ENCODE measurements at regions not wholly inside any gene's neighbourhood (a gene's known extent, or its start where the extent isn't known, plus 50 kb on each side); places are given as distances from the start of the nearest gene placed in this dataset.

DNA sequence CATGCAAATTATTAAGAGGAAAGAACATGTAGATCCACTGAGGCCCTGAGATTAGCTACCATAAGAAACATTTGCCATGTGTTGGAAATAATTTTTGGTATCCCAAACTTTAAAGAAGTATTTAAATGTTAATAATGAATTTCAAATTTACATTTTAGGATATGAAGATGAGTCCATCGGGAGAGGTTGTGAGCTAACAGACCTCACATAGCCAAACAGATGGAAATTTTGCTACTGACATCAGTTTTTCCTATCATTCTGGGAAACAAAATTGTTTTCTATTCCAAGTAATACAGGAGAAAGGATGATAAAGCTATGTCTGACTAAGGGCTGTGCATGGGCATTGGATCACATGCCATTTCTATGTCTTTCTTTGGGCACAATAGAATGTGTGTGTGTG is 809.6 kb downstream of the TENT5A start:
- Histone ChIP-seq H3K4me1 (ENCODE audit: control insufficient read depth, insufficient read depth, low read length) (no peaks in the 10 kb centered on the region), H3K27ac (ENCODE audit: insufficient read depth, low read depth, low read length, poor library complexity, severe bottlenecking) (no peak overlapping the region), H3K4me3 (ENCODE audit: insufficient read depth, low read depth, low read length) (no peak overlapping the region), H3K9me3 (ENCODE audit: control insufficient read depth, low read length) (no peaks in the 10 kb centered on the region), H3K27me3 (ENCODE audit: control insufficient read depth, insufficient read depth, low read length, poor library complexity, severe bottlenecking) (no peaks in the 10 kb centered on the region), H3K36me3 (ENCODE audit: control insufficient read depth, insufficient read depth, low read length) (no peaks in the 10 kb centered on the region)
- WGBS, 2 experiments, result 100% methylated on average over 1 of the region's 1 CpG

DNA sequence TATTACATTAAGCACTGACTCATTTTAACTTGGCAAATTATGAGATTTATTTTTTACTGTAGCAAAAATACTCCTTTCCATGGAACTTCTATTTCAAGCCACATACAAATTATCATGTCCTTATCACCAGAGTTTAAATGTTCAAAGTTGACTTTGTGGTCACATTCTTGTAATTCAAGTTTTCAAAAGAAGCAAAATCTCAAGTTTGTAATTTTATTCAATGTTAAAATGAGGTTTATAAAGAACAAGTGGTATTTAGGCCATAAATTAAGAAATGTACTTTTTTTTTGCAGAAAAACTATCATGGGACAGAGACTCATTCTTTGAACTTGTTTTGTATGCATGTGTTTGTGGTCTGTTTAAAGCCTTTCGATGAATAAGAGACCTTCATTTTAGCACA is 811.5 kb downstream of the TENT5A start:
- Histone ChIP-seq H3K4me3 (ENCODE audit: insufficient read depth, low read depth, low read length) (no peak overlapping the region), H3K36me3 (ENCODE audit: control insufficient read depth, insufficient read depth, low read length) (no peaks in the 10 kb centered on the region), H3K4me1 (ENCODE audit: control insufficient read depth, insufficient read depth, low read length) (no peaks in the 10 kb centered on the region), H3K9me3 (ENCODE audit: control insufficient read depth, low read length) (no peaks in the 10 kb centered on the region), H3K27ac (ENCODE audit: insufficient read depth, low read depth, low read length, poor library complexity, severe bottlenecking) (no peak overlapping the region), H3K27me3 (ENCODE audit: control insufficient read depth, insufficient read depth, low read length, poor library complexity, severe bottlenecking) (no peaks in the 10 kb centered on the region)
- 100% methylated on average over 1 of the region's 1 CpG; no CpG with 5 or more reads in 1 of the 2 experiments for WGBS, 2 experiments

DNA sequence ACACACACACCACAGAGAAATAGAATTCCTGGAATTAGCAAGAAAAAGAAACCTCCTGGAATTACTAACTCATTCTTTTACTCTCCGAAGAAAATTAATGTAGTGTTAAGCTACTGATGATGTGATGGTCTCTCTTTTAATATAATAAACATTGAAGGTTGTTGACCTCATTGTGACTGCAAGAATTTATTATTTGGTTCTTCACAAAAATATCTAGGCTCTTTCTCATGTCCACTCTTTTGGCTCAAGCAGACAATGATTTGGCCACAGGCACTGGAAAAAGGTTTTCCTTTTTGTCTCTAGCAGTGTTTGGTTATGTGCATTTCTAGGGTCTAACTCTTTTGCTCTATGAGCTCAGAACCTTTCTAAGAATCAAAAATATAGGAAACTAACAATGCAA is 811.9 kb downstream of the TENT5A start:
- Histone ChIP-seq H3K36me3 (ENCODE audit: control insufficient read depth, insufficient read depth, low read length) (no peaks in the 10 kb centered on the region), H3K4me1 (ENCODE audit: control insufficient read depth, insufficient read depth, low read length) (no peaks in the 10 kb centered on the region), H3K4me3 (ENCODE audit: insufficient read depth, low read depth, low read length) (no peak overlapping the region), H3K27ac (ENCODE audit: insufficient read depth, low read depth, low read length, poor library complexity, severe bottlenecking) (no peak overlapping the region), H3K27me3 (ENCODE audit: control insufficient read depth, insufficient read depth, low read length, poor library complexity, severe bottlenecking) (no peaks in the 10 kb centered on the region), H3K9me3 (ENCODE audit: control insufficient read depth, low read length) (no peaks in the 10 kb centered on the region)
- 57% methylated on average over 1 of the region's 1 CpG; no CpG with 5 or more reads in 1 of the 2 experiments for WGBS, 2 experiments

DNA sequence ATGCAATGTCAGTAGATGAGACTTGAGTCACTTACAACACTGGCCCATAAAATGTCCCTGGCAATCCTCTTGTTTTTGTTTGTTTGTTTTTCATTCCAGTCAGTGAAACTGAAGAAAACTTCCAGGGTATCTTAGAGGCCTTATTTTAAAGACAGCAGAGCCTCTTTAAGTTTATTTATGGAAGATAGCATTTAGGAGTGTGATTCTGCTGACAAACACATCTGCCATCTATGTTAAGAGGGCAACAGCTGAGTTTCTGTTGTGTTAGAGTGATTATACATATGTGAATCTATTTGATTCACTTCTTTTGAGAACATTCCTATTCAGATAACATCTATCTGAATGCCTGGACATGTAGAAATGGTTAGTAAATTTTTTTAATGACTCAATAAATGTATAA is 812.6 kb downstream of the TENT5A start:
- Histone ChIP-seq H3K27ac (ENCODE audit: insufficient read depth, low read depth, low read length, poor library complexity, severe bottlenecking) (no peak overlapping the region), H3K4me1 (ENCODE audit: control insufficient read depth, insufficient read depth, low read length) (no peaks in the 10 kb centered on the region)

DNA sequence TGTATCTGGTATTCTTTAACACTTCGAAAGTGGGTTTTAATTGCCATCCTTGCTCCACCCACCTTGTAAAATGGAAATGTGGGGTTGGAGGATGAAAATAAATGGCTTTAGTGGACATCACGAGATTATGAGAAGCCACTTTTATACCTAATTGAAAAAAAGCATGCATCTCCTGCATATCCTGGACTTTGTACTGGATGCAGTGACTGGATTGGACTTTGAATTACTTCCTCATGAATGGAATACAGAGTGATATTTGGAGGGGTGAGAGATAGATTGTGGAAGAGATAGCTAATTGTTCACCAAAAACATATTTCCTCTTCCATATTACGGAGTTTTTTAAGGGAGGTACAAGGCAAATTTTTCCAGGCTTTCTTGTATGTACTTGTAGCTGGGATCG is 813.0 kb downstream of the TENT5A start:
- no peaks in the 10 kb centered on the region for H3K36me3 ChIP-seq (ENCODE audit: control insufficient read depth, insufficient read depth, low read length)
- H3K9me3 ChIP-seq (ENCODE audit: control insufficient read depth, low read length), result no peaks in the 10 kb centered on the region
- H3K27me3 ChIP-seq (ENCODE audit: control insufficient read depth, insufficient read depth, low read length, poor library complexity, severe bottlenecking), result no peaks in the 10 kb centered on the region
- WGBS, 2 experiments, result 95 to 97% methylated on average over 3 to 4 of the region's 4 CpGs
- no peak overlapping the region for H3K27ac ChIP-seq (ENCODE audit: insufficient read depth, low read depth, low read length, poor library complexity, severe bottlenecking)
- H3K4me1 ChIP-seq (ENCODE audit: control insufficient read depth, insufficient read depth, low read length), result no peaks in the 10 kb centered on the region
- no peak overlapping the region for H3K4me3 ChIP-seq (ENCODE audit: insufficient read depth, low read depth, low read length)

More for the DNA sequence above, 812.6 kb downstream of the TENT5A start:
- Histone ChIP-seq H3K9me3 (ENCODE audit: control insufficient read depth, low read length) (no peaks in the 10 kb centered on the region), H3K27me3 (ENCODE audit: control insufficient read depth, insufficient read depth, low read length, poor library complexity, severe bottlenecking) (no peaks in the 10 kb centered on the region), H3K36me3 (ENCODE audit: control insufficient read depth, insufficient read depth, low read length) (no peaks in the 10 kb centered on the region), H3K4me3 (ENCODE audit: insufficient read depth, low read depth, low read length) (no peak overlapping the region)

DNA sequence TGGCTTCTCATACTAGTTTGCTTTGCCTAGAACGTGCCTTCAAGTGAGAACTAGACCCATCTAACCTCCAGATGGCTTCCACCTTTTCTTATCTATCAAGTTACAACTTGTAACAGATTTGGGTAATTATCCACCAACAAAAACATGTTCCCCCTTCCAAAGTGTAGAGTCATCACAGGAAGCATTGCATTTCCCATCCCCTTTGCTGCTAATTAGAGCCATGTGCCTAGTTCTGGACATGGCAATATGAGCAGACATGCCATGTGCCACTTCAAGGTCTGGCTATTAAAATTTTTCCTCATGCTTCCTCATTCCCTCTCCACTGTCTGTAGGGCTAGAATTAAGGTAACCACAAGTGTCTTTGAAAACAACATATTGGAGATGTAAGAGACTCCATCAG is 814.4 kb downstream of the TENT5A start:
- no peaks in the 10 kb centered on the region for H3K4me1 ChIP-seq (ENCODE audit: control insufficient read depth, insufficient read depth, low read length)
- H3K4me3 ChIP-seq (ENCODE audit: insufficient read depth, low read depth, low read length), result no peak overlapping the region
- H3K27me3 ChIP-seq (ENCODE audit: control insufficient read depth, insufficient read depth, low read length, poor library complexity, severe bottlenecking), result no peaks in the 10 kb centered on the region
- no peaks in the 10 kb centered on the region for H3K36me3 ChIP-seq (ENCODE audit: control insufficient read depth, insufficient read depth, low read length)
- H3K27ac ChIP-seq (ENCODE audit: insufficient read depth, low read depth, low read length, poor library complexity, severe bottlenecking), result no peak overlapping the region
- H3K9me3 ChIP-seq (ENCODE audit: control insufficient read depth, low read length), result no peaks in the 10 kb centered on the region
- WGBS, 2 experiments, result 91 to 93% methylated on average over 1 of the region's 1 CpG

DNA sequence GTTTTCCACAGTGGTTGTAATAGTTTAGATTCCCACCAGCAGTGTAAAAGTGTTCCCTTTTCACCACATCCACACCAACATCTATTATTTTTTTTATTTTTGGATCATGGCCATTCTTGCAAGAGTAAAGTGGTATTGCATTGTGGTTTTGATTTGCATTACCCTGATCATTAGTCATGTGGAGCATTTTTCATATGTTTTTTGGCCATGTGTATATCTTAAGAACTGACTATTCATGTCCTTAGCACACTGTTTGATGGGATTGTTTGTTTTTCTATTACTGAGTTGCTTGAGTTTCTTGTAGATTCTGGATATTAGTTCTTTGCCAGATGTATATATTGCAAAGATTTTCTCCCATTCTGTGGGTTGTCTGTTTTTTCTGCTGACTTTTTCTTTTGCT is 820.1 kb downstream of the TENT5A start:
- Histone ChIP-seq H3K9me3 (ENCODE audit: control insufficient read depth, low read length) (no peaks in the 10 kb centered on the region), H3K4me3 (ENCODE audit: insufficient read depth, low read depth, low read length) (no peak overlapping the region), H3K4me1 (ENCODE audit: control insufficient read depth, insufficient read depth, low read length) (no peaks in the 10 kb centered on the region), H3K36me3 (ENCODE audit: control insufficient read depth, insufficient read depth, low read length) (no peaks in the 10 kb centered on the region), H3K27me3 (ENCODE audit: control insufficient read depth, insufficient read depth, low read length, poor library complexity, severe bottlenecking) (no peaks in the 10 kb centered on the region), H3K27ac (ENCODE audit: insufficient read depth, low read depth, low read length, poor library complexity, severe bottlenecking) (no peak overlapping the region)

DNA sequence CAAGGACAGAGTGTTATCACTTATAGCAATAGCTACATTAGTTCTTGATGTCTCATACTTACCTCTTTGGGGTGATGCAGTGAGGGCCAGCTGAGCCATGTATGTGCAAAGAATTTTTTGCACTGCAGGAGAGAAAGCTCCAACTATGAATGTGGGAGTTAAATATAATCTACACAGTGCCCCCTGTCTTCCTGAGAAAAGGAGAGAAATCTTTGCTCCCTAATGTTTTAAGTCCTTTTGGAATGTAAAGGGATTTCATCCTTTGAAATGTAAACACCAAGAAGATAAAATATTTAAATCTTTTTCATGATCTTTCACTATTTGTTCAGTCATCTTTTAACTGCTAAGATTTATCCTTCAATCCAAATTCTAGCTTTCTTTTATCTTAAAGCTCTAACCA is 822.1 kb downstream of the TENT5A start:
- no peaks in the 10 kb centered on the region for H3K9me3 ChIP-seq (ENCODE audit: control insufficient read depth, low read length)
- no peak overlapping the region for H3K27ac ChIP-seq (ENCODE audit: insufficient read depth, low read depth, low read length, poor library complexity, severe bottlenecking)
- H3K27me3 ChIP-seq (ENCODE audit: control insufficient read depth, insufficient read depth, low read length, poor library complexity, severe bottlenecking), result no peaks in the 10 kb centered on the region

DNA sequence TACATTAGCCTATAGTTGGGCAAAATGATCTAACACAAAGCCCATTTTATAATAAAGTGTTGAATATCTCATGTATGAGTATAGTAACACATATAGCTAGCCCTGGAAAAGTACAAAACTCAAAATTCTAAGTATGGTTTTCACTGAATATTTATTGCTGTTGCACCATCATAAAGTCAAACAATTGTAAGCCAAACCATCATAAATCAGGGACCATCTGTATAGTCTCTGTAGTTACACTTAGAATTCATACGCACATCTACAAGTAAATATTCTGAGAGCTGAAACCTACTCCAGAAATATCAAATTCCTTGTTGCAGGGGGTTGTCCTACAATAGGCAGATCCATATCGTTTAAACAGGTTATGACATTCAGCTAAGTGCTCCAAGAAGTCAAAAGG is 817.3 kb downstream of the BCKDHB start:
- WGBS, 2 experiments, result 91 to 97% methylated on average over 2 of the region's 2 CpGs
- Histone ChIP-seq H3K27ac (ENCODE audit: insufficient read depth, low read depth, low read length, poor library complexity, severe bottlenecking) (no peak overlapping the region), H3K27me3 (ENCODE audit: control insufficient read depth, insufficient read depth, low read length, poor library complexity, severe bottlenecking) (no peaks in the 10 kb centered on the region), H3K36me3 (ENCODE audit: control insufficient read depth, insufficient read depth, low read length) (no peaks in the 10 kb centered on the region), H3K4me3 (ENCODE audit: insufficient read depth, low read depth, low read length) (no peak overlapping the region), H3K4me1 (ENCODE audit: control insufficient read depth, insufficient read depth, low read length) (no peaks in the 10 kb centered on the region), H3K9me3 (ENCODE audit: control insufficient read depth, low read length) (no peaks in the 10 kb centered on the region)

More for the DNA sequence above, 822.1 kb downstream of the TENT5A start:
- no peaks in the 10 kb centered on the region for H3K4me1 ChIP-seq (ENCODE audit: control insufficient read depth, insufficient read depth, low read length)
- H3K36me3 ChIP-seq (ENCODE audit: control insufficient read depth, insufficient read depth, low read length), result no peaks in the 10 kb centered on the region
- H3K4me3 ChIP-seq (ENCODE audit: insufficient read depth, low read depth, low read length), result no peak overlapping the region

DNA sequence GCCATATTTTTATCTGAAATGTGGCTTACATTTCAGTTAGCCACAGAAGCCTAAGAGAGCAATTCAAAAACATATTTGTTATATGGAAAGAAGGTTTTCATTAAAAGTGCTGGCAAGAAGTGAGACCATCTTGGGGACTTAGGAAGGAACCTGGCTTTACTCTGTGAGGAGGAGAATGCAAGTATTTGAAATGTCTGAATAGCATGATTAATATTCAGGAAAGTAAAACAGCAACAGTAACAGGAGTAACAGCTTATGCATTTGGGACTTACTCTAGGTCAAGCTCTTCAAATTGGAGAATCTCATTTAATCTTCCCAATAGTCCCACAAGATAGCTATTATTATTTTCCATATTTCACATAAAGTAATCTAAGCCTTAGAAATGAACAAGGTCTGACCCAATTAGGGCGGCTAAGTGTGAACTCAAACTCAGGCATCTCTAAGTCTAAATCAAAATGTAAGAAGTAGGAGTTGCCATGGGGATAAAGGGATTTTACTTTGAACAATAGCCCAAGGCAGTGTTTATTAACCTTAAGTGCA is 816.5 kb downstream of the BCKDHB start:
- 88 to 100% methylated on average over 1 of the region's 1 CpG for WGBS, 2 experiments
- Histone ChIP-seq H3K9me3 (ENCODE audit: control insufficient read depth, low read length) (no peaks in the 10 kb centered on the region), H3K27me3 (ENCODE audit: control insufficient read depth, insufficient read depth, low read length, poor library complexity, severe bottlenecking) (no peaks in the 10 kb centered on the region), H3K36me3 (ENCODE audit: control insufficient read depth, insufficient read depth, low read length) (no peaks in the 10 kb centered on the region), H3K27ac (ENCODE audit: insufficient read depth, low read depth, low read length, poor library complexity, severe bottlenecking) (no peak overlapping the region), H3K4me3 (ENCODE audit: insufficient read depth, low read depth, low read length) (no peak overlapping the region), H3K4me1 (ENCODE audit: control insufficient read depth, insufficient read depth, low read length) (no peaks in the 10 kb centered on the region)

DNA sequence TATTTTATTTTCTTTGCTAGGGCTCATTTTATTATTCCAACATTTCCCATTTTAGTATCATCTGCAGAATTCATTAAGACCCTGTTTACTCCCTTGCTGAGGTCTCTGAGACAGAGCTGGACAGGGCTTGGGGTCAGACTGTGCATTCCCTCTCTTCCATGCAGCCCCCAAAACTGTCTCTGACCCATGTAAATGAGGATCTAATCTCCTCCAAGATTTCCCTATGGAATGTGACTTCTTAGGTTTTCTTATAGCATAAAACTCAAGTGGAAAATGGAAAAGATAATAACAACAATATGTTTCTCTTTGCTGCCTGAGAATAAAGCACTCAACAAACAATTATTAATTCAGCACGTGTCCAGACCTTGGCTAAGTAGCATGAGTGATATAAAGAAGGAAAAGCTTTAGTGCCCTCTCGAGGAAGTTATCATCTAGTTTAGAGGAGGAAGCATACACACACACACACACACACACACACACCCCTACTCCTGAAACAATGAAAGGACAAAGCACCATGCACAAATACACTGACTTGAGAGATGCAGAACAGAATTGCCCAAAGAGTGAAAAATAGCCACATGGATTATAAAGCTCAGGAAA is 815.5 kb downstream of the BCKDHB start:
- 80% methylated on average over 1 of the region's 2 CpGs for WGBS, 2 experiments
- Histone ChIP-seq H3K4me1 (ENCODE audit: control insufficient read depth, insufficient read depth, low read length) (no peaks in the 10 kb centered on the region), H3K27me3 (ENCODE audit: control insufficient read depth, insufficient read depth, low read length, poor library complexity, severe bottlenecking) (no peaks in the 10 kb centered on the region), H3K27ac (ENCODE audit: insufficient read depth, low read depth, low read length, poor library complexity, severe bottlenecking) (no peak overlapping the region), H3K9me3 (ENCODE audit: control insufficient read depth, low read length) (no peaks in the 10 kb centered on the region), H3K4me3 (ENCODE audit: insufficient read depth, low read depth, low read length) (no peak overlapping the region), H3K36me3 (ENCODE audit: control insufficient read depth, insufficient read depth, low read length) (no peaks in the 10 kb centered on the region)
